Uterus (tissue), 2 donors: ENCODE measurements at regions not wholly inside any gene's neighbourhood (a gene's known extent, or its start where the extent isn't known, plus 50 kb on each side); places are given as distances from the start of the nearest gene placed in this dataset.

ENCODE experiments used
- CTCF ChIP-seq, 4 experiments: fragments of 200-600 bp in 2 of 4; fragments of 450-650 bp in 2 of 4; sonication (generic) in 2 of 4; IDR thresholded peaks; one replicate each; pipeline ENCODE4 v1.5.1; 2016 to 2019; ENCODE audit warnings: antibody characterized with exemption in 4 of 4, mild to moderate bottlenecking in 2 of 4, moderate library complexity in 1 of 4
- POLR2A ChIP-seq, 2 donors: fragments of 450-650 bp; IDR thresholded peaks; one replicate each; pipeline ENCODE4 v1.6.1; 2016; ENCODE audit warnings: antibody characterized with exemption in 2 of 2, mild to moderate bottlenecking in 1 of 2, moderate library complexity in 1 of 2

GRCh38 chr15:91431041-91431715, 331.1 kb downstream of the SV2B start:
- TF ChIP-seq CTCF (IDR thresholded peaks at IDR 0.05) (no peak), POLR2A (IDR thresholded peaks at IDR 0.05) (no peak)
